IMR-90 (cell line): ENCODE measurements at regions not wholly inside any gene's neighbourhood (a gene's known extent, or its start where the extent isn't known, plus 50 kb on each side); places are given as distances from the start of the nearest gene placed in this dataset.

Source experiments
- ATAC-seq: fragments of 200-7000 bp; cut with Tn5 transposase; 2 replicates; pipeline ENCODE4 v1.9.1; 2020; ENCODE audit warnings: low read depth, mild to moderate bottlenecking, moderate library complexity
- BruUV-seq: library from RNA; stranded (reverse); fragments of 400-500 nt; replicated peaks from 2 replicates; lab custom pipeline; 2021; lab: Mats Ljungman, UMichigan
- CTCF ChIA-PET: fragments of 300-600 bp; formaldehyde crosslinking; extraction: SDS; loops from one replicate; lab custom pipeline; 2021; ENCODE audit warnings: antibody characterized with exemption; lab: Yijun Ruan, JAX
- POLR2A ChIA-PET: fragments of 300-600 bp; sonication (Branson Sonifier 250); formaldehyde crosslinking; loops from one replicate; lab custom pipeline; 2022; ENCODE audit warnings: antibody characterized with exemption; ENCODE audit not compliant: unreplicated experiment; lab: Charles Lee
- DNase-seq: peaks from one replicate; pipeline ENCODE4 v3.0.0; 2013
- H2AFZ ChIP-seq: replicated peaks from 2 replicates; pipeline ENCODE3; 2013; ENCODE audit warnings: low read length, mild to moderate bottlenecking; ENCODE audit not compliant: poor library complexity
- H2AK5ac ChIP-seq: 2 replicates; pipeline ENCODE4 v1.6.1; 2013; ENCODE audit warnings: low read depth, low read length, inconsistent platforms
- H2AK9ac ChIP-seq: replicated peaks from 2 replicates; pipeline ENCODE3; 2013; ENCODE audit warnings: mild to moderate bottlenecking, low read depth, low read length, moderate library complexity; ENCODE audit not compliant: poor library complexity
- H2BK120ac ChIP-seq: 2 replicates; pipeline ENCODE4 v1.6.1; 2013; ENCODE audit warnings: low read depth, low read length, inconsistent platforms
- H2BK15ac ChIP-seq: 3 replicates; pipeline ENCODE4 v1.6.1; 2013; ENCODE audit warnings: low read depth, low read length, inconsistent platforms
- H2BK20ac ChIP-seq: 2 replicates; pipeline ENCODE4 v1.6.1; 2013; ENCODE audit warnings: low read depth, mild to moderate bottlenecking, inconsistent platforms, low read length, moderate library complexity
- H2BK5ac ChIP-seq: 2 replicates; pipeline ENCODE4 v1.6.1; 2013; ENCODE audit warnings: mild to moderate bottlenecking, low read depth, low read length, inconsistent platforms; ENCODE audit not compliant: poor library complexity, severe bottlenecking
- H3K14ac ChIP-seq: replicated peaks from 2 replicates; pipeline ENCODE4 v1.6.1; 2013; ENCODE audit warnings: low read depth, low read length, inconsistent platforms
- H3K18ac ChIP-seq: 2 replicates; pipeline ENCODE4 v1.6.1; 2013; ENCODE audit warnings: low read depth, low read length, control low read depth
- H3K23ac ChIP-seq: 2 replicates; pipeline ENCODE4 v1.6.1; 2013; ENCODE audit warnings: low read depth, low read length, inconsistent platforms
- H3K27ac ChIP-seq: 2 replicates; pipeline ENCODE4 v1.5.1; 2013; ENCODE audit warnings: mild to moderate bottlenecking, control low read depth, low read length; ENCODE audit not compliant: insufficient read depth
- H3K27me3 ChIP-seq: 2 replicates; pipeline ENCODE4 v1.6.1; 2013; ENCODE audit warnings: low read length; ENCODE audit not compliant: control insufficient read depth, insufficient read depth
- H3K36me3 ChIP-seq: 2 replicates; pipeline ENCODE4 v1.6.1; 2013; ENCODE audit warnings: low read length, mixed read lengths; ENCODE audit not compliant: control insufficient read depth, insufficient read depth
- H3K4ac ChIP-seq: 2 replicates; pipeline ENCODE4 v1.6.1; 2013; ENCODE audit warnings: low read depth, low read length, inconsistent platforms
- H3K4me1 ChIP-seq: 2 replicates; pipeline ENCODE4 v1.6.1; 2013; ENCODE audit warnings: low read length, mixed read lengths; ENCODE audit not compliant: control insufficient read depth, insufficient read depth
- H3K4me2 ChIP-seq: 2 replicates; pipeline ENCODE4 v1.6.1; 2013; ENCODE audit warnings: low read depth, mild to moderate bottlenecking, control low read depth, low read length, moderate library complexity
- H3K4me3 ChIP-seq: 2 replicates; pipeline ENCODE4 v1.5.1; 2013; ENCODE audit warnings: low read depth, mild to moderate bottlenecking, control low read depth, low read length, moderate library complexity; ENCODE audit not compliant: insufficient read depth
- H3K56ac ChIP-seq: 2 replicates; pipeline ENCODE4 v1.6.1; 2013; ENCODE audit warnings: low read length, inconsistent platforms; ENCODE audit not compliant: insufficient read depth; ENCODE audit errors: extremely low read depth
- H3K79me1 ChIP-seq, 2 experiments: 2 replicates each; pipeline ENCODE4 v1.6.1; 2013; ENCODE audit warnings: low read length in 2 of 2, inconsistent platforms in 1 of 2, low read depth in 1 of 2
- H3K9ac ChIP-seq: 2 replicates; pipeline ENCODE4 v1.6.1; 2013; ENCODE audit warnings: low read depth, low read length, control low read depth
- H3K9me1 ChIP-seq: 2 replicates; pipeline ENCODE4 v1.6.1; 2013; ENCODE audit warnings: low read length, inconsistent platforms; ENCODE audit not compliant: insufficient read depth
- H3K9me3 ChIP-seq: 2 replicates; pipeline ENCODE4 v1.6.1; 2013; ENCODE audit warnings: low read length; ENCODE audit not compliant: control insufficient read depth, insufficient read depth
- H4K20me1 ChIP-seq: 2 replicates; pipeline ENCODE4 v1.6.1; 2013; ENCODE audit warnings: low read length, inconsistent platforms; ENCODE audit not compliant: insufficient read depth
- H4K5ac ChIP-seq: 2 replicates; pipeline ENCODE4 v1.6.1; 2013; ENCODE audit warnings: mild to moderate bottlenecking, low read depth, low read length, control low read depth
- H4K8ac ChIP-seq, 2 experiments: 2 replicates each; pipeline ENCODE4 v1.6.1; 2013; ENCODE audit warnings: low read depth in 2 of 2, low read length in 2 of 2, control low read depth in 1 of 2, inconsistent platforms in 1 of 2
- H4K91ac ChIP-seq: 2 replicates; pipeline ENCODE4 v1.6.1; 2013; ENCODE audit warnings: low read depth, low read length, inconsistent platforms; ENCODE audit not compliant: insufficient read depth
- BHLHE40 ChIP-seq: fragments of 150-350 bp; IDR thresholded peaks from 2 replicates; pipeline ENCODE4 v1.6.1; 2016; ENCODE audit warnings: mild to moderate bottlenecking, low read depth, low read length
- CEBPB ChIP-seq: IDR thresholded peaks from 2 replicates; pipeline ENCODE4 v1.6.1; 2012; ENCODE audit warnings: low read depth, low read length, improper control_type of control experiment
- CHD1 ChIP-seq: IDR thresholded peaks from 2 replicates; pipeline ENCODE4 v1.6.1; 2012; ENCODE audit warnings: low read depth, low read length, improper control_type of control experiment
- FOS ChIP-seq: fragments of 150-350 bp; IDR thresholded peaks from 2 replicates; pipeline ENCODE4 v1.6.1; 2016; ENCODE audit warnings: low read depth, low read length
- MAFK ChIP-seq: IDR thresholded peaks from 2 replicates; pipeline ENCODE4 v1.6.1; 2012; ENCODE audit warnings: low read depth, low read length, improper control_type of control experiment
- MAZ ChIP-seq: IDR thresholded peaks from 2 replicates; pipeline ENCODE4 v1.6.1; 2012; ENCODE audit warnings: low read depth, mild to moderate bottlenecking, low read length, improper control_type of control experiment, moderate library complexity, borderline replicate concordance
- MXI1 ChIP-seq: IDR thresholded peaks from 2 replicates; pipeline ENCODE4 v1.6.1; 2012; ENCODE audit warnings: low read depth, mild to moderate bottlenecking, low read length, moderate library complexity, borderline replicate concordance
- NFE2L2 ChIP-seq: fragments of 150-350 bp; IDR thresholded peaks from 2 replicates; pipeline ENCODE4 v1.6.1; 2016; ENCODE audit warnings: low read depth, mild to moderate bottlenecking, low read length
- POLR2A ChIP-seq: IDR thresholded peaks from 2 replicates; pipeline ENCODE4 v1.6.1; 2012; ENCODE audit warnings: mild to moderate bottlenecking, low read depth, low read length
- RAD21 ChIP-seq: IDR thresholded peaks from 2 replicates; pipeline ENCODE4 v1.6.1; 2012; ENCODE audit warnings: low read length, improper control_type of control experiment
- RCOR1 ChIP-seq: IDR thresholded peaks from 2 replicates; pipeline ENCODE4 v1.6.1; 2012; ENCODE audit warnings: mild to moderate bottlenecking, low read length, improper control_type of control experiment; ENCODE audit not compliant: insufficient replicate concordance
- RFX5 ChIP-seq: IDR thresholded peaks from 2 replicates; pipeline ENCODE4 v1.8.0; 2012; ENCODE audit warnings: low read depth, mild to moderate bottlenecking, low read length, moderate library complexity
- SMC3 ChIP-seq: fragments of 150-350 bp; IDR thresholded peaks from 2 replicates; pipeline ENCODE4 v1.6.1; 2016; ENCODE audit warnings: low read depth, mild to moderate bottlenecking, antibody characterized with exemption, low read length, moderate library complexity
- USF2 ChIP-seq: fragments of 150-350 bp; IDR thresholded peaks from 2 replicates; pipeline ENCODE4 v1.6.1; 2017; ENCODE audit warnings: mild to moderate bottlenecking, antibody characterized with exemption, low read length, low read depth
- WGBS, 2 experiments: methylation state at CpG; one replicate each; pipeline versions ENCODE4 v1.1.5 to v1.1.7; 2013; ENCODE audit warnings: missing lambda C conversion rate in 2 of 2; ENCODE audit not compliant: insufficient read length in 1 of 2; ENCODE audit errors: extremely low coverage in 2 of 2; 5-methylcytosine and 5-hydroxymethylcytosine counted together
- dilution Hi-C: fragments of 300-500 bp; cut with HindIII; formaldehyde crosslinking; loops from one replicate; pipeline ENCODE4 v1.14.3; 2018; ENCODE audit warnings: low sequenced_read_pairs; ENCODE audit not compliant: unreplicated experiment
- in situ Hi-C: fragments of 300-500 bp; cut with MboI; formaldehyde crosslinking; loops from 3 replicates; pipeline ENCODE4 v1.14.3; 2019; ENCODE audit warnings: low sequenced_read_pairs, inconsistent platforms, mixed read lengths
- intact Hi-C: fragments of 100-400 bp; cut with micrococcal nuclease; formaldehyde crosslinking; loops from 2 replicates; pipeline ENCODE4 v1.10.0; 2022
- TF ChIP-seq, protein P1 (sequence below): fragments of 150-350 bp; IDR thresholded peaks from 2 replicates; pipeline ENCODE4 v1.6.1; 2016; ENCODE audit warnings: low read depth, mild to moderate bottlenecking, low read length, moderate library complexity, borderline replicate concordance
- TF ChIP-seq, protein P2 (sequence below): conservative IDR thresholded peaks from 2 replicates; pipeline ENCODE4 v1.5.1; 2012; ENCODE audit warnings: mild to moderate bottlenecking, low read depth, low read length, improper control_type of control experiment

GRCh38 chr2:106292627-106293026, 98.5 kb upstream of the UXS1 start:
- no peak overlapping the region for H2AK9ac ChIP-seq
- dilution Hi-C loops: no loop called here
- no peak overlapping the region for H3K4me2 ChIP-seq
- DNase-seq: no peak
- no peak overlapping the region for H4K5ac ChIP-seq
- H3K9me1 ChIP-seq: no peaks in the 10 kb centered on the region
- H2BK5ac ChIP-seq: no peak overlapping the region
- BruUV-seq: no TSS peak
- H3K18ac ChIP-seq: no peak overlapping the region
- H3K27ac ChIP-seq: no peak overlapping the region
- no peak for ATAC-seq
- no CpG with 5 or more reads among the region's 3 CpGs for WGBS, 2 experiments
- TF ChIP-seq RFX5: no peak
- TF ChIP-seq RCOR1: no peak
- no peak for TF ChIP-seq MAZ
- TF ChIP-seq MXI1: no peak
- TF ChIP-seq, protein P1, sequence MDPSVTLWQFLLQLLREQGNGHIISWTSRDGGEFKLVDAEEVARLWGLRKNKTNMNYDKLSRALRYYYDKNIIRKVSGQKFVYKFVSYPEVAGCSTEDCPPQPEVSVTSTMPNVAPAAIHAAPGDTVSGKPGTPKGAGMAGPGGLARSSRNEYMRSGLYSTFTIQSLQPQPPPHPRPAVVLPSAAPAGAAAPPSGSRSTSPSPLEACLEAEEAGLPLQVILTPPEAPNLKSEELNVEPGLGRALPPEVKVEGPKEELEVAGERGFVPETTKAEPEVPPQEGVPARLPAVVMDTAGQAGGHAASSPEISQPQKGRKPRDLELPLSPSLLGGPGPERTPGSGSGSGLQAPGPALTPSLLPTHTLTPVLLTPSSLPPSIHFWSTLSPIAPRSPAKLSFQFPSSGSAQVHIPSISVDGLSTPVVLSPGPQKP: no peak
- TF ChIP-seq USF2: no peak
- no peak for TF ChIP-seq MAFK
- TF ChIP-seq CEBPB: no peak
- TF ChIP-seq, protein P2, sequence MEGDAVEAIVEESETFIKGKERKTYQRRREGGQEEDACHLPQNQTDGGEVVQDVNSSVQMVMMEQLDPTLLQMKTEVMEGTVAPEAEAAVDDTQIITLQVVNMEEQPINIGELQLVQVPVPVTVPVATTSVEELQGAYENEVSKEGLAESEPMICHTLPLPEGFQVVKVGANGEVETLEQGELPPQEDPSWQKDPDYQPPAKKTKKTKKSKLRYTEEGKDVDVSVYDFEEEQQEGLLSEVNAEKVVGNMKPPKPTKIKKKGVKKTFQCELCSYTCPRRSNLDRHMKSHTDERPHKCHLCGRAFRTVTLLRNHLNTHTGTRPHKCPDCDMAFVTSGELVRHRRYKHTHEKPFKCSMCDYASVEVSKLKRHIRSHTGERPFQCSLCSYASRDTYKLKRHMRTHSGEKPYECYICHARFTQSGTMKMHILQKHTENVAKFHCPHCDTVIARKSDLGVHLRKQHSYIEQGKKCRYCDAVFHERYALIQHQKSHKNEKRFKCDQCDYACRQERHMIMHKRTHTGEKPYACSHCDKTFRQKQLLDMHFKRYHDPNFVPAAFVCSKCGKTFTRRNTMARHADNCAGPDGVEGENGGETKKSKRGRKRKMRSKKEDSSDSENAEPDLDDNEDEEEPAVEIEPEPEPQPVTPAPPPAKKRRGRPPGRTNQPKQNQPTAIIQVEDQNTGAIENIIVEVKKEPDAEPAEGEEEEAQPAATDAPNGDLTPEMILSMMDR: no peak
- no peak for TF ChIP-seq RAD21
- TF ChIP-seq NFE2L2: no peak
- no peak for TF ChIP-seq CHD1
- TF ChIP-seq BHLHE40: no peak
- TF ChIP-seq FOS: no peak
- TF ChIP-seq SMC3: no peak
- TF ChIP-seq POLR2A: no peak
- H2BK20ac ChIP-seq: no peak overlapping the region
- no peaks in the 10 kb centered on the region for H3K27me3 ChIP-seq
- no peaks in the 10 kb centered on the region for H3K36me3 ChIP-seq
- CTCF ChIA-PET: no interaction called here
- H3K9me3 ChIP-seq: no peaks in the 10 kb centered on the region
- H3K79me1 ChIP-seq: no peaks in the 10 kb centered on the region
- intact Hi-C loops: no loop called here
- H4K8ac ChIP-seq: no peak overlapping the region
- POLR2A ChIA-PET: no interaction called here
- in situ Hi-C loops: no loop called here
- no peaks in the 10 kb centered on the region for H3K4me1 ChIP-seq
- no peak overlapping the region for H3K4ac ChIP-seq
- H3K23ac ChIP-seq: no peak overlapping the region
- no peak overlapping the region for H2BK15ac ChIP-seq
- no peak overlapping the region for H4K91ac ChIP-seq
- no peak overlapping the region for H3K14ac ChIP-seq
- no peak overlapping the region for H2AFZ ChIP-seq
- no peak overlapping the region for H2AK5ac ChIP-seq
- no peak overlapping the region for H3K9ac ChIP-seq
- H2BK120ac ChIP-seq: no peak overlapping the region
- no peaks in the 10 kb centered on the region for H4K20me1 ChIP-seq
- no peak overlapping the region for H3K4me3 ChIP-seq
- no peak overlapping the region for H3K56ac ChIP-seq
